Neural cell (in vitro differentiated cells): ENCODE measurements at regions not wholly inside any gene's neighbourhood (a gene's known extent, or its start where the extent isn't known, plus 50 kb on each side); places are given as distances from the start of the nearest gene placed in this dataset.

Experiments
- H2AFZ ChIP-seq: fragments of 200-600, 300-800 bp; sonication (generic), shearing (Covaris generic); 2 replicates; pipeline ENCODE4 v1.6.0; 2014; ENCODE audit warnings: low read depth, mild to moderate bottlenecking, antibody characterized with exemption, low read length, moderate library complexity
- H3F3A ChIP-seq: fragments of 200-600 bp; shearing (Covaris generic); 2 replicates; pipeline ENCODE4 v1.6.1; 2016; ENCODE audit warnings: mild to moderate bottlenecking, moderate library complexity, mixed read lengths, antibody characterized with exemption, low read length; ENCODE audit not compliant: insufficient read depth, poor library complexity, severe bottlenecking
- H3K27ac ChIP-seq: fragments of 200-600, 300-800 bp; sonication (generic), shearing (Covaris generic); 2 replicates; pipeline ENCODE4 v1.5.1; 2014; ENCODE audit warnings: mild to moderate bottlenecking, low read length, moderate library complexity
- H3K27me3 ChIP-seq: fragments of 300-800, 200-600 bp; sonication (generic), shearing (Covaris generic); 2 replicates; pipeline ENCODE4 v1.6.0; 2014; ENCODE audit warnings: mild to moderate bottlenecking, low read depth, low read length, moderate library complexity; ENCODE audit not compliant: insufficient read depth
- H3K36me3 ChIP-seq: fragments of 300-800, 200-600 bp; sonication (generic), shearing (Covaris generic); 2 replicates; pipeline ENCODE4 v1.5.1; 2014; ENCODE audit warnings: mild to moderate bottlenecking, antibody characterized with exemption, low read length, moderate library complexity; ENCODE audit not compliant: insufficient read depth
- H3K4me2 ChIP-seq: fragments of 300-800, 200-600 bp; sonication (generic), shearing (Covaris generic); 2 replicates; pipeline ENCODE4 v1.6.0; 2014; ENCODE audit warnings: mild to moderate bottlenecking, low read length
- H3K4me3 ChIP-seq: fragments of 300-800, 200-600 bp; sonication (generic), shearing (Covaris generic); 2 replicates; pipeline ENCODE4 v1.5.1; 2014; ENCODE audit warnings: mild to moderate bottlenecking, low read length, moderate library complexity
- H3K79me2 ChIP-seq: fragments of 200-600 bp; shearing (Covaris generic); replicated peaks from 2 replicates; pipeline ENCODE4 v1.6.0; 2014; ENCODE audit warnings: mild to moderate bottlenecking, low read length, moderate library complexity; ENCODE audit not compliant: insufficient read depth
- H3K9ac ChIP-seq: fragments of 300-800, 200-600 bp; sonication (generic), shearing (Covaris generic); 2 replicates; pipeline ENCODE4 v1.6.1; 2016; ENCODE audit warnings: mild to moderate bottlenecking, low read length, mixed read lengths
- H3K9me2 ChIP-seq: fragments of 200-600 bp; shearing (Covaris generic); 2 replicates; pipeline ENCODE4 v1.6.1; 2016; ENCODE audit warnings: mild to moderate bottlenecking, low read length, mixed read lengths; ENCODE audit not compliant: insufficient read depth
- H3K9me3 ChIP-seq: fragments of 200-600, 300-800 bp; sonication (generic), shearing (Covaris generic); 2 replicates; pipeline ENCODE4 v1.6.1; 2016; ENCODE audit warnings: mild to moderate bottlenecking, mixed run types, low read length, moderate library complexity, mixed read lengths
- H4K20me1 ChIP-seq: fragments of 200-600 bp; shearing (Covaris generic); 2 replicates; pipeline ENCODE4 v1.6.1; 2016; ENCODE audit warnings: mild to moderate bottlenecking, mixed run types; ENCODE audit not compliant: insufficient read depth
- EP300 ChIP-seq: fragments of 450-650 bp; conservative IDR thresholded peaks from 2 replicates; pipeline ENCODE4 v1.6.1; 2014; ENCODE audit warnings: antibody characterized with exemption, mild to moderate bottlenecking, moderate library complexity; ENCODE audit not compliant: poor library complexity, severe bottlenecking
- EZH2 ChIP-seq: fragments of 200-600, 300-800 bp; shearing (Covaris generic), sonication (generic); IDR thresholded peaks from 2 replicates; pipeline ENCODE4 v1.6.1; 2014; ENCODE audit warnings: antibody characterized with exemption, low read length, borderline replicate concordance, mild to moderate bottlenecking; ENCODE audit not compliant: insufficient read depth, poor library complexity, severe bottlenecking
- MXI1 ChIP-seq: fragments of 450-650 bp; conservative IDR thresholded peaks from 2 replicates; pipeline ENCODE4 v1.6.1; 2014; ENCODE audit warnings: antibody characterized with exemption, mild to moderate bottlenecking; ENCODE audit not compliant: poor library complexity, severe bottlenecking
- POLR2AphosphoS5 ChIP-seq: IDR thresholded peaks from 2 replicates; pipeline ENCODE4 v1.6.1; 2012
- RAD21 ChIP-seq: fragments of 450-650 bp; conservative IDR thresholded peaks from 2 replicates; pipeline ENCODE4 v1.6.1; 2014; ENCODE audit warnings: antibody characterized with exemption, mild to moderate bottlenecking, moderate library complexity
- REST ChIP-seq: IDR thresholded peaks from 2 replicates; pipeline ENCODE4 v1.6.1; 2012; ENCODE audit warnings: borderline replicate concordance
- SMC3 ChIP-seq: fragments of 450-650 bp; conservative IDR thresholded peaks from 2 replicates; pipeline ENCODE4 v1.6.1; 2014; ENCODE audit warnings: antibody characterized with exemption, mild to moderate bottlenecking, moderate library complexity; ENCODE audit not compliant: poor library complexity
- TAF1 ChIP-seq: IDR thresholded peaks from 2 replicates; pipeline ENCODE4 v1.6.1; 2012; ENCODE audit warnings: low read depth
- TF ChIP-seq, protein P1 (sequence below): fragments of 450-650 bp; IDR thresholded peaks from 2 replicates; pipeline ENCODE4 v1.5.1; 2014; ENCODE audit warnings: antibody characterized with exemption, mild to moderate bottlenecking, moderate library complexity; ENCODE audit not compliant: poor library complexity, severe bottlenecking

DNA sequence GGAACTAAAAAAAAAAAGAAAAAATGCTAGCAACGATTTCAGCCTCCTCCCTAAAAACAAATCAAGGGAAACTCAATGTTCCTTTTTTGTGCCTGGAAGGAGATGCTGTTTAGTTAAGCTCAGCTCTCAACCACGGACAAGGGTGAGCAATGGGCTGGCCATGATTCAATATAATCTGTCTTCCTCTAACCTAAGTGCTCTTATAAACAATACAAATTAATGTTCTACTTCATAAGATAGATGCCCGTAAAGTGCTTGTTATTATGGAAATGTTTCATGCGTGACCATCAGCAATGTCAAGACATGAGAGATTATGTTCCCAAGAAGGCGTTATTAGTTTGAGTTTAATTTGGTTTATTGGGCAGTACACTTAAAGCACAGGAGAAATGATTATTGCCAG is 320.3 kb downstream of the SFMBT2 start:
- Histone ChIP-seq H3K4me2 (no peak overlapping the region), H3F3A (no peaks in the 10 kb centered on the region), H3K36me3 (no peaks in the 10 kb centered on the region), H4K20me1 (no peaks in the 10 kb centered on the region), H3K27ac (no peak overlapping the region), H3K4me3 (no peak overlapping the region), H3K9ac (no peak overlapping the region), H3K9me2 (no peaks in the 10 kb centered on the region), H3K9me3 (no peaks in the 10 kb centered on the region), H3K79me2 (no peaks in the 10 kb centered on the region), H3K27me3 (no peaks in the 10 kb centered on the region), H2AFZ (no peak overlapping the region)
- TF ChIP-seq POLR2AphosphoS5 (no peak), REST (no peak), RAD21 (no peak), TAF1 (no peak), SMC3 (no peak), EZH2 (no peak), EP300 (no peak), MXI1 (no peak)
- TF ChIP-seq, protein P1, sequence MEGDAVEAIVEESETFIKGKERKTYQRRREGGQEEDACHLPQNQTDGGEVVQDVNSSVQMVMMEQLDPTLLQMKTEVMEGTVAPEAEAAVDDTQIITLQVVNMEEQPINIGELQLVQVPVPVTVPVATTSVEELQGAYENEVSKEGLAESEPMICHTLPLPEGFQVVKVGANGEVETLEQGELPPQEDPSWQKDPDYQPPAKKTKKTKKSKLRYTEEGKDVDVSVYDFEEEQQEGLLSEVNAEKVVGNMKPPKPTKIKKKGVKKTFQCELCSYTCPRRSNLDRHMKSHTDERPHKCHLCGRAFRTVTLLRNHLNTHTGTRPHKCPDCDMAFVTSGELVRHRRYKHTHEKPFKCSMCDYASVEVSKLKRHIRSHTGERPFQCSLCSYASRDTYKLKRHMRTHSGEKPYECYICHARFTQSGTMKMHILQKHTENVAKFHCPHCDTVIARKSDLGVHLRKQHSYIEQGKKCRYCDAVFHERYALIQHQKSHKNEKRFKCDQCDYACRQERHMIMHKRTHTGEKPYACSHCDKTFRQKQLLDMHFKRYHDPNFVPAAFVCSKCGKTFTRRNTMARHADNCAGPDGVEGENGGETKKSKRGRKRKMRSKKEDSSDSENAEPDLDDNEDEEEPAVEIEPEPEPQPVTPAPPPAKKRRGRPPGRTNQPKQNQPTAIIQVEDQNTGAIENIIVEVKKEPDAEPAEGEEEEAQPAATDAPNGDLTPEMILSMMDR: no peak

- Histone ChIP-seq H3K79me2 (no peaks in the 10 kb centered on the region), H3K36me3 (no peaks in the 10 kb centered on the region), H3K9ac (peak overlapping the region; percentile 43), H3K9me2 (no peaks in the 10 kb centered on the region), H3K27me3 (no peaks in the 10 kb centered on the region), H4K20me1 (no peaks in the 10 kb centered on the region), H3K4me2 (peak overlapping the region; percentile 15), H3K4me3 (no peak overlapping the region), H3K9me3 (no peaks in the 10 kb centered on the region), H2AFZ (no peak overlapping the region), H3K27ac (peak overlapping the region; percentile 80), H3F3A (no peaks in the 10 kb centered on the region)
- TF ChIP-seq EP300: no peak
- no peak for TF ChIP-seq SMC3
- no peak for TF ChIP-seq EZH2
- TF ChIP-seq RAD21: no peak
- no peak for TF ChIP-seq TAF1
- TF ChIP-seq, protein P1: peak; percentile 31
- no peak for TF ChIP-seq POLR2AphosphoS5
- no peak for TF ChIP-seq MXI1
Observed at GRCh38 chr10:7085913-7086589, 324.8 kb downstream of the SFMBT2 start.
